Muscle layer of colon (tissue), 2 donors: ENCODE measurements at regions not wholly inside any gene's neighbourhood (a gene's known extent, or its start where the extent isn't known, plus 50 kb on each side); places are given as distances from the start of the nearest gene placed in this dataset.

ENCODE experiments used
- H3K27ac ChIP-seq: one replicate; pipeline ENCODE4 v1.7.0; 2013; ENCODE audit warnings: low read depth, mild to moderate bottlenecking, low read length, moderate library complexity
- H3K27me3 ChIP-seq, 2 donors: one replicate each; pipeline ENCODE4 v1.7.0; 2013; ENCODE audit warnings: low read length in 2 of 2, mild to moderate bottlenecking in 2 of 2; ENCODE audit not compliant: insufficient read depth in 2 of 2, control insufficient read depth in 1 of 2
- H3K36me3 ChIP-seq: one replicate; pipeline ENCODE4 v1.7.0; 2013; ENCODE audit warnings: mild to moderate bottlenecking, low read length; ENCODE audit not compliant: insufficient read depth
- H3K4me1 ChIP-seq: one replicate; pipeline ENCODE4 v1.7.0; 2013; ENCODE audit warnings: mild to moderate bottlenecking, low read length; ENCODE audit not compliant: insufficient read depth
- H3K4me3 ChIP-seq, 2 donors: one replicate each; pipeline ENCODE4 v1.7.0; 2013; ENCODE audit warnings: low read length in 2 of 2, low read depth in 1 of 2, mild to moderate bottlenecking in 1 of 2, moderate library complexity in 1 of 2
- H3K9ac ChIP-seq: one replicate; pipeline ENCODE4 v1.7.0; 2013; ENCODE audit warnings: low read length
- H3K9me3 ChIP-seq: one replicate; pipeline ENCODE4 v1.7.0; 2013; ENCODE audit warnings: mild to moderate bottlenecking, low read length
- donor health status: abdominal sarcoma.
- donor health status: Adenocarcinoma of cecum.

DNA sequence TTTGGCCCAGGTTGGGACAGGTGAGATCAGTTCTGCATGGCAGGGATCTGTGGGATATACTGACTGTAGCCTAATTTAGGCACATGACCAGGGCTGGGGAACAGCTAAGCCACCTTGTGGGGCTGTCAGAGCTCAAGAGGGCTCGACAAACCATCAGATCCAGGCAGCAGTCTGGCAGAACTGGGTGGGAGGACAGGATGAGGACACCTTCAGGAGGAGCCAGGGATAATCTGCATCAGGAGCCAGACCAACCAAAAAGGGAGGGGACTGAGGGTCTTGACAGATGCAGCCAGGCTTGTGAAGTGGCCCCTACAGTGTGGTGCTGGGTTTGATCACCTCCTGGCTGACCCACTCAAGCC lies 123.4 kb downstream of the MAFB start:
- no peak overlapping the region for H3K4me3 ChIP-seq
- H3K9ac ChIP-seq, result no peak overlapping the region
- H3K4me1 ChIP-seq, result peaks cover 21% of the 10 kb centered on the region

DNA sequence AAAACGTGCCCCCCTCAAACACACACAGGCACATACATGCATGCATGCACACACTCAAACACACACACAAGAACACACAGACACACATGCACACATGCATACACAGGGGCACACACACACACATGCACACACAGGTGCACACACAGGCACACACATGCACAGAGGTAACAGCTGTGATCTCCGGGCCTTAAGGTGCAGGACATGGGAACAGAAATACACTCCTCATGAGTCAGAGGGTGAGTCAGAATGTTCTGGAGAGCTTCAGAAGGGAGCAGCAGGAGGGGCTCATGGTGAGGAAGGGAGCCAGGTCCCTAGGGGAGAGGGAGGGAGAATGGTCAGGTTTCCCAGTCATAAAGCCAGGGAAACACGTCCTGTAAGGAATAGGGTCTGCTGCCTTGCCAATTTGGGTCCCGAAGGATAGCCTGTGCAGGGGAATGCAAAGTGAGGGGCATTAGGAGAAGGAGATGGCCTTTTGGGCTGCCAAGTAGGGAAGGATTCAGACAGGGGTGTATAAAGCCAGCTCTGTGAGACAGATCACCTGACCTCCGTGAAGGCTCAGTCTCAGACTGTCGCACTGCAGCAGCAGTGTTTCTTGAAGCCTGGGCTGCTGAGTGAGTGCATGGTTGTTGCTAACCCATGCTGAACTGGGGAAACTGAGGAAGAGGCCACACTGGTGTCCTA lies 123.9 kb downstream of the MAFB start:
- Histone ChIP-seq H3K27me3 (no peaks in the 10 kb centered on the region), H3K27ac (no peak overlapping the region)

More for the DNA sequence above, 123.4 kb downstream of the MAFB start:
- Histone ChIP-seq H3K27me3 (no peaks in the 10 kb centered on the region), H3K27ac (no peak overlapping the region), H3K9me3 (no peaks in the 10 kb centered on the region), H3K36me3 (no peaks in the 10 kb centered on the region)

DNA sequence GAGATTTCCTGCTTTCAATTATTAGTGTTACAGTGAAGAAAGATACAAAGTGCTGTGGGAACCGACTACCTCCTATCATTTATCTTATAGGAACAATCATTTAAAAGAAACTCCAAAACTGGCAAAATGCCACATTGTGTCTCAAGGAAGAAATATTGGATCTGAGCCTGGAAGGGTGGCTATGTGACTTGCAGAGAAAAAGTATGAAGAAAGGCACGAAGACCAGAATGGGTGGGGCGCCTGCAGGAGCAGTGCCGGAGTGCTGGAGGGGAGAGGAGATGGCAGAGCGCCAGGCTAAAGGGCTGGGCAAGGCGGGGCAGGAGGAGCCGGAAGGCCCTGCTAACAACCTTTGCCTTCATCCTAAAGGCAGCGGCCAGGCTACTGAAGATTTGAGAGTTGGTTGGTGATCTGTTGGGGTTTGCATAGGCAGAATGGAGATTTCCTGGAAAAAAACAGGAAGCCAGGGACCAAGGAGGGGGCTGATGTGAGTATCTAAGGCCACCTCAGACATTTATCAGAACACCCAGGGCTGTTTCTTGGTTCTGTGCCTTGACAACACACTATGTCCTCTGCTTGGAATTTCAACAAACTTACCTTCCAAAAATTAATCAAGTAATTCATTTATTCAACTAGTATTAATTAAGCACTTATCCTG lies 125.6 kb downstream of the MAFB start:
- Histone ChIP-seq H3K27me3 (no peaks in the 10 kb centered on the region), H3K4me3 (no peak overlapping the region), H3K9me3 (no peaks in the 10 kb centered on the region), H3K27ac (no peak overlapping the region), H3K9ac (no peak overlapping the region), H3K4me1 (peaks cover 21% of the 10 kb centered on the region), H3K36me3 (no peaks in the 10 kb centered on the region)

More for the DNA sequence above, 123.9 kb downstream of the MAFB start:
- H3K9ac ChIP-seq, result no peak overlapping the region
- no peaks in the 10 kb centered on the region for H3K36me3 ChIP-seq
- no peaks in the 10 kb centered on the region for H3K9me3 ChIP-seq
- H3K4me3 ChIP-seq, result no peak overlapping the region
- H3K4me1 ChIP-seq, result peaks cover 21% of the 10 kb centered on the region

DNA sequence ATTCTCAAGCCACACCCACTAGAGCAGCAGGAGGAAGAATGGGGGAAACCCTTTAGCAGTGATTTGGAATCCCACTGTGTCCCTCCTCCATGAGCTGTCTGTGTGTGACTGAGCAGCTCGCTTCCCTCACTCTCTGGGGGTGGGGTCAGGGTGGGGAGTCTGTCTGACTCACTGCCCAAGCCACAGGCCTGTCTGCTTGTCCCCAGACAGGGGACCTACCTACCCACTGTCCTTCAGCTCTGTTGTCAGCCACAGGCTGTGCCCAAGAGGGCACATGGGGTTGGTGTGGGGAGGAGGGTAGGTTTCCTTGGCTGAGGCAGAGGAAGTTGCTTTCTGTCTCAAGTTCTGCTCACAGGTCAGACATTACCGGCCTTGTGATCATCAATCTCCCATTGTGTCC lies 127.0 kb downstream of the MAFB start:
- no peaks in the 10 kb centered on the region for H3K27me3 ChIP-seq
- H3K4me3 ChIP-seq, result no peak overlapping the region
- H3K36me3 ChIP-seq, result no peaks in the 10 kb centered on the region
- peaks cover 21% of the 10 kb centered on the region for H3K4me1 ChIP-seq
- no peak overlapping the region for H3K9ac ChIP-seq
- H3K9me3 ChIP-seq, result no peaks in the 10 kb centered on the region
- no peak overlapping the region for H3K27ac ChIP-seq

DNA sequence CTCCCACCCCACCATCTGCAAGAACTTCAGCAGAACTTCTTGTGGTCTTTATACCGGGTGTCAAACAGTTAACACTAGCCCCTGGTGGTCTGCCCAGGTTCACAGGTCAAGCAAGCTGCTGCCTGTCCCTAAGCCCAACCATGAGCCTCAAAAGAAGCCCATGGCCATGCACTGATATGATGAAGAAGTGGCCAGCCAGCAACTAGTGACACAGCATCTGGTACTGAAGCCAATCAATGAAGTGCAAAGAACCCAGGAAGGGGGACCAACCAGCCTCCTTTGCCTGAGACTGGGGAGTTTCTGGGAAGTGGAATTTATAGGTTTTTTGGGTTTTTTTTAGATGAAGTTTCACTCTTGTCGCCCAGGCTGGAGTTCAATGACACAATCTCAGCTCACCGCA lies 127.8 kb downstream of the MAFB start:
- peaks cover 21% of the 10 kb centered on the region for H3K4me1 ChIP-seq
- no peaks in the 10 kb centered on the region for H3K27me3 ChIP-seq
- H3K9me3 ChIP-seq, result no peaks in the 10 kb centered on the region
- no peak overlapping the region for H3K4me3 ChIP-seq
- H3K27ac ChIP-seq, result no peak overlapping the region
- H3K9ac ChIP-seq, result no peak overlapping the region
- no peaks in the 10 kb centered on the region for H3K36me3 ChIP-seq

DNA sequence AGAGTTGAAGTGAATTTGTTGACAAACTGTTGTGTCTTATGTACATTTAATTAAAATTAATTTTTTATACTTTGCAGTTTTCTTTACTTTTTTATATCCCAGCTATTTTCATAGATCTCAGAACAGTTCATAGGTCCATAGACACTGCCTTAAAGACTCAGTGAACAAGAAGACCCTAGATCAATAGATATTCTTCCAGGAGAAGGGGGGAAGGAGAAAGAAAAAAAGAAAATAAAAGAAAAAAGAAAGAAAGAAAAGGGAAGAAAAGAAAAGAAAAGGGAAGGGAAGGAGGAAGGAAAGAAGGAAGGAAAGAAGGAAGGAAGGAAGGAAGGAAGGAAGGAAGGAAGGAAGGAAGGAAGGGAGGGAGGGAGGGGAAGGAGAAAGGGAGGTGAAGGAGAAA lies 130.8 kb downstream of the MAFB start:
- Histone ChIP-seq H3K4me1 (peaks cover 5% of the 10 kb centered on the region), H3K9me3 (no peaks in the 10 kb centered on the region), H3K4me3 (no peak overlapping the region), H3K27ac (no peak overlapping the region), H3K27me3 (no peaks in the 10 kb centered on the region), H3K36me3 (no peaks in the 10 kb centered on the region), H3K9ac (no peak overlapping the region)

DNA sequence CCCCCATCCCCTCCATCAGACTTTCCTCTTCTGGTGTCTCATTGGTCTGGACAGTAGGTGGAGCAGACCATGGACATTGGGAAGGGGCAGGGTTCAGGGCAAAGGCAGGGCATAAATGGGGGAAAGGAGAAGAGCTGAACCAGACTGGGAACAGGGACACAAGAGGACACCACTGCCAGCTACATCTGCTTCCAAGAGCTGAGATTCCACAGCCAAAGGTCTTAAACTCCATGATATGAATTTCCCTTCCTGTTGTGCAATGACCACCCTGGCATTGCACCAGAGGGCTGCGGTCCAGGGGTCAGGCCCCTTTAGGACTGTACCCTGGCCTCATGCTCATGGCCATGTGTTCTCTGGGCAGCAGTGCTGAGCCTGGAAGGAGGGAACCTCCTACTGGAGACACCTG lies 137.9 kb downstream of the MAFB start:
- no peaks in the 10 kb centered on the region for H3K9me3 ChIP-seq
- H3K36me3 ChIP-seq, result no peaks in the 10 kb centered on the region
- H3K9ac ChIP-seq, result no peak overlapping the region
- H3K27ac ChIP-seq, result no peak overlapping the region
- no peak overlapping the region for H3K4me3 ChIP-seq
- no peaks in the 10 kb centered on the region for H3K4me1 ChIP-seq
- no peaks in the 10 kb centered on the region for H3K27me3 ChIP-seq

DNA sequence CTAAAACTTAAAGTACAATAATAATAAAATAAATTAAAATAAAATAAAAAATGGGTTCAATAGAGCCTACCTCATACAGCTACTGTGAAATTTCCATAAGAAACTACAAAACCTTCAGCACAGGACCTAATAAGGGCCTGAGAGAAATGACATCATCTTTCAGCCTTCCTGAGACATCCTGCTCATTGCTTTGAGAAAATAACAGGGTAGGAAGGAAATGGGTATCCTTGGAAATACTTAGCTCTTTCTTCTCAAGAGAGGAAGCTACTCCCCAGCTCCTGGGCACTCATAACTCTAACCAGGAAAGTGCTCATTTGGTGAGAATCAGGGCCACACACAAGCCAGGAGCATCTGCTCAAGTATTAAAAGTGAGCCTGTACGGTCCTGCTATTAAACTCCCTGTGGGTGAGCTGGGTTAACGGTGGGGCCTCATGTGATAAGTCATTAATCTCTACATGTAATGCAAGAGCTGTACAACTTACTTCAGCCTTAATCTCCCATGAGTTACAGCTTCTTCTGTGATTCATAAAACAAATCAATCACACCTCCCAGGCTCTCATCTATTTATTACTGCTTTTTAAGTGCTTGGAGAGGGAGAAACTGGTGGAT lies 141.4 kb downstream of the MAFB start:
- Histone ChIP-seq H3K9me3 (no peaks in the 10 kb centered on the region), H3K4me3 (no peak overlapping the region), H3K36me3 (no peaks in the 10 kb centered on the region), H3K27me3 (no peaks in the 10 kb centered on the region), H3K27ac (no peak overlapping the region), H3K9ac (no peak overlapping the region), H3K4me1 (no peaks in the 10 kb centered on the region)

DNA sequence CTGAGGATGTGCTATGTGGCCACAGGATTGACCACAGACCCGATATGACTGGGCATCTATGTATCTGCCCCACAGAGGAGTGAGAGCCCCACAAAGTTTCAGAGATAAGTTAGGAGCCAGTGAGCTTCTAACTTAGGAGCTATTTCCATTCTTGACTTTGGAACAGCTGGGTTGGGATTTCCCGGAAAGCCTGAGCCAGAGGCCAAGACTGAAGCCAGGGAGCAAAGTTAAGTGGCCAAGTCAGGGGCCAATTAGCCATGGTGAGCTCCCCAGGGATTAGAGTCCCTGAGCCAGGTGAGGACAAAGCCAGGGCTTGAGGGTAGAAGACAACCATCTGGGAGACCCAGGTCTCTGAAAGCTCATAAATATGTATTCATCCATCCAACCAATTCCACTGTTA lies 143.6 kb downstream of the MAFB start:
- Histone ChIP-seq H3K27me3 (no peaks in the 10 kb centered on the region), H3K36me3 (no peaks in the 10 kb centered on the region), H3K4me3 (no peak overlapping the region), H3K4me1 (no peaks in the 10 kb centered on the region), H3K9ac (no peak overlapping the region), H3K9me3 (no peaks in the 10 kb centered on the region), H3K27ac (no peak overlapping the region)

DNA sequence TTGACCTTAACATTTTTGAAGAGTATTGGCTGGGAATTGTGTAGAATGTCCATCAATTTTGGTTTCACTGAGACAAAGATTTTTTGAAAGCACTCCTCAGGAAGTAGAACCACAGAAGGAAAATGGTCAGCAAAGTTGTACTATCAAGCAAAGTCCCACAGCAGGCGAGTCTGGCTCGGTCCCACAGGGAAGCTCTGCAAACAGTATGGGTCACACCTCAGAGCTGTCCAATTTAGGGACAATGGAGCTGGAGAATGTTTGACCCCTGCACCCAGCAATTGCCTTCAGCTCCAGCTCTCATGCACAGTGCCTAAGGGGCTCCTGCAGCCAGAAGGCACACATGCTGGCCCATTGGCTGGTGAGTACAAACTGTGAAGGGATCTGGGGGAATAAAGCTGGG lies 147.0 kb downstream of the MAFB start:
- Histone ChIP-seq H3K9ac (no peak overlapping the region), H3K4me1 (no peaks in the 10 kb centered on the region), H3K27me3 (no peaks in the 10 kb centered on the region), H3K4me3 (no peak overlapping the region), H3K36me3 (no peaks in the 10 kb centered on the region), H3K9me3 (no peaks in the 10 kb centered on the region), H3K27ac (no peak overlapping the region)

DNA sequence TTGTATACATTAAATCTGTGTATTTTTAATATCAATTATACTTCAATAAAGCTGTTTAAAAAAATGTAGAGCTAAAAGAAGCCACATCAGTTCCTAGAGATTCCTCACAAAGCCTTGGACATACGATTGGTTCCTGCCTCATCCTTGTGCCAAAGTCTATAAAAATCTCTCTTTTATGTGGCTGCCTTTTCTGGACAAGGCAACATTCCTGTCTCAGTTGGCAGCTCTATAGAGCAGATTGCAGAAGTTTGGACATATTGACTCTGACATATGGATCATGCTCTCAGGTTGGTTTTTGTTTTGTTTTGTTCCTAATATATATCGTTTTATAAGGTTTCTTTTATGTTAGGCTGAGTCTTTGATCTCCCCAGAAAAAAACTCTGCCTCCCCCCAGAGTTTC lies 148.9 kb downstream of the MAFB start:
- Histone ChIP-seq H3K27ac (no peak overlapping the region), H3K9me3 (no peaks in the 10 kb centered on the region), H3K4me1 (no peaks in the 10 kb centered on the region), H3K9ac (no peak overlapping the region), H3K36me3 (no peaks in the 10 kb centered on the region), H3K27me3 (no peaks in the 10 kb centered on the region), H3K4me3 (no peak overlapping the region)

DNA sequence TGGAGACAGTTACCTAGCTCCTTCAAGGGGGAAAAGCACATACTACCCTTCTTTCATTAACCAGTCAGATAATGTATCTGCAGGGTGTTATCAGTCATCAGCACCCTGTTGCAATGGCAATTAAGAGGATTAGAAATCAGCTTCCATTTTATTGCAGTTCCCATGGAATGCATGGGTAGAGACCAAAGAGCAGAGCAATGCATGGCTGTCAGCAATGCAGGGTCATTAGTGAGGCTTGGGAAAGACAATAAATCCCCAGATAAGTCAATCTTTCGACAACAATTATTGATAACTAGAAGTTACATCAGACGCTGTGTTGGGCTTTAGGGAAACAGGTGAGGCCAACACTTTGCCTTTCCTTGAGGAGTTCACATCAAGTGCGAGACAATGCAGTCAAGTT lies 150.9 kb downstream of the MAFB start:
- Histone ChIP-seq H3K9ac (no peak overlapping the region), H3K27ac (no peak overlapping the region), H3K27me3 (no peaks in the 10 kb centered on the region), H3K4me1 (no peaks in the 10 kb centered on the region), H3K36me3 (no peaks in the 10 kb centered on the region), H3K4me3 (no peak overlapping the region), H3K9me3 (no peaks in the 10 kb centered on the region)
